ENCODE measurements at regions not wholly inside any gene's neighbourhood (a gene's known extent, or its start where the extent isn't known, plus 50 kb on each side); places are given as distances from the start of the nearest gene placed in this dataset.
"Not testable (repeated sequence)": the region's sequence is repeated elsewhere in the genome, so short reads cannot be mapped to it uniquely, and the experiment has no call there.

- DNase-seq (ENCODE audit: low spot score) = not testable (repeated sequence)
Measured at GRCh38 chr16:29268348-29268747, 138.2 kb downstream of the NPIPB11 start.

GRCh38 chr16:29267891-29268290, 138.6 kb downstream of the NPIPB11 start:
- in situ Hi-C loops (cut with HindIII; ENCODE audit: low sequenced_read_pairs); DNase-seq (ENCODE audit: low spot score): not testable (repeated sequence)

More at GRCh38 chr16:29268348-29268747, 138.2 kb downstream of the NPIPB11 start:
- in situ Hi-C loops (cut with HindIII; ENCODE audit: low sequenced_read_pairs) = not testable (repeated sequence)

GRCh38 chr16:29267055-29267619, 139.4 kb downstream of the NPIPB11 start:
- DNase-seq (ENCODE audit: low spot score); in situ Hi-C loops (cut with HindIII; ENCODE audit: low sequenced_read_pairs): not testable (repeated sequence)

GRCh38 chr16:29266612-29267011, 139.9 kb downstream of the NPIPB11 start:
- in situ Hi-C loops (cut with HindIII; ENCODE audit: low sequenced_read_pairs); DNase-seq (ENCODE audit: low spot score): not testable (repeated sequence)

GRCh38 chr16:29265255-29265853, 141.2 kb downstream of the NPIPB11 start:
- in situ Hi-C loops (cut with HindIII; ENCODE audit: low sequenced_read_pairs) = not testable (repeated sequence)

GRCh38 chr16:29264080-29264837, 142.3 kb downstream of the NPIPB11 start:
- DNase-seq (ENCODE audit: low spot score); in situ Hi-C loops (cut with HindIII; ENCODE audit: low sequenced_read_pairs): not testable (repeated sequence)

More at GRCh38 chr16:29265255-29265853, 141.2 kb downstream of the NPIPB11 start:
- DNase-seq (ENCODE audit: low spot score) = not testable (repeated sequence)

GRCh38 chr16:29262725-29263124, 143.8 kb downstream of the NPIPB11 start:
- in situ Hi-C loops (cut with HindIII; ENCODE audit: low sequenced_read_pairs) = not testable (repeated sequence)

GRCh38 chr16:29261427-29262248, 144.9 kb downstream of the NPIPB11 start:
- in situ Hi-C loops (cut with HindIII; ENCODE audit: low sequenced_read_pairs); DNase-seq (ENCODE audit: low spot score): not testable (repeated sequence)

More at GRCh38 chr16:29262725-29263124, 143.8 kb downstream of the NPIPB11 start:
- DNase-seq (ENCODE audit: low spot score) = not testable (repeated sequence)

GRCh38 chr16:29260683-29261426, 145.7 kb downstream of the NPIPB11 start:
- DNase-seq (ENCODE audit: low spot score); in situ Hi-C loops (cut with HindIII; ENCODE audit: low sequenced_read_pairs): not testable (repeated sequence)

GRCh38 chr16:29259635-29260457, 146.7 kb downstream of the NPIPB11 start:
- peak; percentile 32 for DNase-seq (ENCODE audit: low spot score)
- in situ Hi-C loops (cut with HindIII; ENCODE audit: low sequenced_read_pairs) = not testable (repeated sequence)

GRCh38 chr16:29258946-29259634, 147.4 kb downstream of the NPIPB11 start:
- in situ Hi-C loops (cut with HindIII; ENCODE audit: low sequenced_read_pairs) = not testable (repeated sequence)
- DNase-seq (ENCODE audit: low spot score) = peak; percentile 64

GRCh38 chr16:29257419-29258336, 148.8 kb downstream of the NPIPB11 start:
- peak; percentile 86 for DNase-seq (ENCODE audit: low spot score)
- in situ Hi-C loops (cut with HindIII; ENCODE audit: low sequenced_read_pairs) = not testable (repeated sequence)

GRCh38 chr16:29256501-29256981, 150.0 kb downstream of the NPIPB11 start:
- DNase-seq (ENCODE audit: low spot score) = peak; percentile 28
- in situ Hi-C loops (cut with HindIII; ENCODE audit: low sequenced_read_pairs) = no loop called here

GRCh38 chr16:29255957-29256356, 150.6 kb downstream of the NPIPB11 start:
- DNase-seq (ENCODE audit: low spot score); in situ Hi-C loops (cut with HindIII; ENCODE audit: low sequenced_read_pairs): not testable (repeated sequence)

GRCh38 chr16:29255496-29255796, 151.1 kb downstream of the NPIPB11 start:
- DNase-seq (ENCODE audit: low spot score); in situ Hi-C loops (cut with HindIII; ENCODE audit: low sequenced_read_pairs): not testable (repeated sequence)
